MM.1S (cell line): ENCODE measurements at regions not wholly inside any gene's neighbourhood (a gene's known extent, or its start where the extent isn't known, plus 50 kb on each side); places are given as distances from the start of the nearest gene placed in this dataset.

Source experiments
- DNase-seq: peaks from one replicate; pipeline ENCODE4 v3.0.0-alpha.2; 2015
- H2AFZ ChIP-seq: fragments of 300-600 bp; sonication (generic); 2 replicates; pipeline ENCODE4 v1.6.0; 2016; ENCODE audit warnings: antibody characterized with exemption, low read length
- H3F3A ChIP-seq: fragments of 300-600 bp; sonication (generic); 2 replicates; pipeline ENCODE4 v1.6.1; 2016; ENCODE audit warnings: mild to moderate bottlenecking, antibody characterized with exemption, low read length, moderate library complexity, mixed read lengths; ENCODE audit not compliant: insufficient read depth
- H3K27ac ChIP-seq: fragments of 300-600 bp; sonication (generic); 2 replicates; pipeline ENCODE4 v1.5.1; 2016; ENCODE audit warnings: mild to moderate bottlenecking, low read length
- H3K27me3 ChIP-seq: fragments of 300-600 bp; sonication (generic); replicated peaks from 2 replicates; pipeline ENCODE4 v1.6.0; 2016; ENCODE audit warnings: low read length; ENCODE audit not compliant: insufficient read depth
- H3K36me3 ChIP-seq: fragments of 300-600 bp; sonication (generic); replicated peaks from 2 replicates; pipeline ENCODE4 v1.6.1; 2016; ENCODE audit warnings: mild to moderate bottlenecking, low read length, mixed read lengths; ENCODE audit not compliant: insufficient read depth
- H3K4me1 ChIP-seq: fragments of 300-600 bp; sonication (generic); 2 replicates; pipeline ENCODE4 v1.6.1; 2016; ENCODE audit warnings: low read length, mixed read lengths
- H3K4me2 ChIP-seq: fragments of 300-600 bp; sonication (generic); 2 replicates; pipeline ENCODE4 v1.6.0; 2016; ENCODE audit warnings: low read depth, low read length
- H3K4me3 ChIP-seq: fragments of 300-600 bp; sonication (generic); 2 replicates; pipeline ENCODE4 v1.5.1; 2016; ENCODE audit warnings: low read length, mixed read lengths
- H3K79me2 ChIP-seq: fragments of 300-600 bp; sonication (generic); 2 replicates; pipeline ENCODE4 v1.6.1; 2016; ENCODE audit warnings: mixed run types, low read length, mixed read lengths
- H3K9ac ChIP-seq: fragments of 300-600 bp; sonication (generic); 2 replicates; pipeline ENCODE4 v1.6.1; 2016; ENCODE audit warnings: low read length, mixed read lengths
- H3K9me2 ChIP-seq: fragments of 300-600 bp; sonication (generic); replicated peaks from 2 replicates; pipeline ENCODE4 v1.6.1; 2016; ENCODE audit warnings: mild to moderate bottlenecking, low read length, mixed read lengths; ENCODE audit not compliant: insufficient read depth
- H3K9me3 ChIP-seq: fragments of 300-600 bp; sonication (generic); replicated peaks from 2 replicates; pipeline ENCODE4 v1.6.1; 2016; ENCODE audit warnings: mild to moderate bottlenecking, low read length, mixed read lengths; ENCODE audit not compliant: insufficient read depth
- H4K20me1 ChIP-seq: fragments of 300-600 bp; sonication (generic); 2 replicates; pipeline ENCODE4 v1.6.1; 2016; ENCODE audit warnings: mild to moderate bottlenecking, low read length, moderate library complexity, mixed read lengths; ENCODE audit not compliant: insufficient read depth
- CTCF ChIP-seq: fragments of 300-600 bp; sonication (generic); IDR thresholded peaks from 2 replicates; pipeline ENCODE4 v1.5.1; 2016; ENCODE audit warnings: antibody characterized with exemption, low read length, mixed read lengths
- EZH2 ChIP-seq: fragments of 300-600 bp; sonication (generic); optimal IDR thresholded peaks from 2 replicates; pipeline ENCODE3; 2017; ENCODE audit warnings: low read depth, mild to moderate bottlenecking, antibody characterized with exemption, low read length, mixed read lengths
- EZH2phosphoT487 ChIP-seq: fragments of 300-600 bp; sonication (generic); IDR thresholded peaks from 2 replicates; pipeline ENCODE4 v1.6.1; 2018; ENCODE audit warnings: antibody characterized with exemption, low read length

- Histone ChIP-seq H3K9me3 (no peaks in the 10 kb centered on the region), H3K9me2 (no peaks in the 10 kb centered on the region), H3K27me3 (no peaks in the 10 kb centered on the region), H3K79me2 (no peaks in the 10 kb centered on the region), H3K4me2 (no peak overlapping the region), H3K27ac (no peak overlapping the region), H3K36me3 (no peaks in the 10 kb centered on the region), H3K4me1 (peaks cover 13% of the 10 kb centered on the region), H2AFZ (no peak overlapping the region), H3F3A (no peaks in the 10 kb centered on the region), H4K20me1 (no peaks in the 10 kb centered on the region), H3K4me3 (no peak overlapping the region), H3K9ac (no peak overlapping the region)
- TF ChIP-seq CTCF (no peak), EZH2phosphoT487 (no peak), EZH2 (no peak)
- DNase-seq, result no peak
These were observed 115.0 kb downstream of the TSEN15 start for GRCh38 chr1:184166485-184166884.

DNA sequence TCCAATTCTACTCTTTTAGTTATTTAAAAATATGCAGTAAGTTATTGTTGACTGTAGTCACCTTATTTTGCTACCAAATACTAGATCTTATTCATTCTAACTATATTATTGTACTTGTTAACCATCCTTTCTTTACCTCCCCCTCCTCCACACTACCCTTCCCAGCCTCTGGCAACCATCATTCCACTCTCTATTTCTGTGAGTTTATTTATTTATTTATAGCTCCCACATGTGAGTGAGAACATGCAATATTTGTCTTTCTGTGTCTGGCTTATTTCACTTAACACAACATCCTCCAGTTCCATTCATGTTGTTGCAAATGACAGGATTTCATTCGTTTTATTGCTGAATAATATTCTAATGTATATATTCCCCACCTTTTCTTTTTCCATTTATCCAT is 115.8 kb downstream of the TSEN15 start:
- no peaks in the 10 kb centered on the region for H3K79me2 ChIP-seq
- H3K27me3 ChIP-seq, result no peaks in the 10 kb centered on the region
- DNase-seq, result no peak
- H3K9me3 ChIP-seq, result no peaks in the 10 kb centered on the region
- no peaks in the 10 kb centered on the region for H3K36me3 ChIP-seq
- no peak overlapping the region for H3K4me2 ChIP-seq
- no peak overlapping the region for H3K27ac ChIP-seq
- H4K20me1 ChIP-seq, result no peaks in the 10 kb centered on the region
- H3K4me3 ChIP-seq, result no peak overlapping the region
- TF ChIP-seq CTCF, result no peak
- TF ChIP-seq EZH2phosphoT487, result no peak
- H3K4me1 ChIP-seq, result peaks cover 13% of the 10 kb centered on the region
- H2AFZ ChIP-seq, result no peak overlapping the region
- H3F3A ChIP-seq, result no peaks in the 10 kb centered on the region
- no peak overlapping the region for H3K9ac ChIP-seq
- H3K9me2 ChIP-seq, result no peaks in the 10 kb centered on the region

GRCh38 chr1:184170719-184171118 is 119.2 kb downstream of the TSEN15 start:
- Histone ChIP-seq H3K9ac (no peak overlapping the region), H3K4me3 (no peak overlapping the region), H2AFZ (no peak overlapping the region), H3K36me3 (no peaks in the 10 kb centered on the region), H3F3A (no peaks in the 10 kb centered on the region), H3K4me2 (no peak overlapping the region), H4K20me1 (no peaks in the 10 kb centered on the region), H3K27me3 (no peaks in the 10 kb centered on the region), H3K4me1 (peaks cover 3% of the 10 kb centered on the region), H3K27ac (no peak overlapping the region), H3K9me2 (no peaks in the 10 kb centered on the region), H3K79me2 (no peaks in the 10 kb centered on the region), H3K9me3 (no peaks in the 10 kb centered on the region)
- DNase-seq, result no peak
- TF ChIP-seq EZH2, result no peak
- no peak for TF ChIP-seq CTCF
- TF ChIP-seq EZH2phosphoT487, result no peak

DNA sequence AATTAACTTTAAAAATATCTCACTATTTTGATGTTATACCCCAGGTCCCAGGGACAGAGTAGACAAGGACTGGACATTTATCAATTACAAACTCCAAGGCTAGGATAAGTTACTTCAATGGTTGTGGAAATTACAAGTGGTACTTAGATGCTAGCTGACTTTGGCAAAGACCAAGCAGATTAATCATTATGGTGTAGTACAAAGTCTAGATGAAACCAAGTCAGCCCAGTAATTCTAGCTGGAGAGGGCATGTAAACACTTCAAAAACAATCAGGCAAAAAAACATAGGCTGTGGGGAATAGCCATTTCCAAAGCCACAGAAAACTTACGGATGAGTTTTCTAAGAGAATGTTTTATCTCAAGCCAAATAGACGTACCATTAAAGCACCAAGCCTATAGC is 124.5 kb downstream of the TSEN15 start:
- Histone ChIP-seq H3K36me3 (no peaks in the 10 kb centered on the region), H4K20me1 (no peaks in the 10 kb centered on the region), H2AFZ (no peak overlapping the region), H3K79me2 (no peaks in the 10 kb centered on the region), H3K27ac (no peak overlapping the region), H3F3A (no peaks in the 10 kb centered on the region), H3K27me3 (no peaks in the 10 kb centered on the region), H3K9me2 (no peaks in the 10 kb centered on the region), H3K9ac (no peak overlapping the region), H3K4me1 (no peaks in the 10 kb centered on the region), H3K4me2 (no peak overlapping the region), H3K4me3 (no peak overlapping the region), H3K9me3 (no peaks in the 10 kb centered on the region)
- TF ChIP-seq EZH2, result no peak
- TF ChIP-seq EZH2phosphoT487, result no peak
- TF ChIP-seq CTCF, result no peak
- no peak for DNase-seq
